GM12878 (cell line): ENCODE measurements at regions not wholly inside any gene's neighbourhood (a gene's known extent, or its start where the extent isn't known, plus 50 kb on each side); places are given as distances from the start of the nearest gene placed in this dataset.

Experiments
- ATAC-seq: fragments of 200-7000 bp; cut with Tn5 transposase; 3 replicates; pipeline ENCODE4 v1.9.1; 2020; ENCODE audit warnings: mild to moderate bottlenecking, moderate library complexity
- BruUV-seq: library from RNA; stranded (reverse); fragments of 400-500 nt; replicated peaks from 2 replicates; lab custom pipeline; 2021; lab: Mats Ljungman, UMichigan
- CTCF ChIA-PET: fragments of 300-600 bp; sonication (Branson Sonifier 250); formaldehyde crosslinking; extraction: SDS; loops from one replicate; lab custom pipeline; 2021; ENCODE audit warnings: inconsistent platforms; lab: Yijun Ruan, JAX
- POLR2A ChIA-PET: fragments of 350-600 bp; formaldehyde crosslinking; extraction: SDS; loops from one replicate; lab custom pipeline; 2021; ENCODE audit warnings: inconsistent platforms; lab: Charles Lee
- RAD21 ChIA-PET: fragments of 300-600 bp; sonication (Branson Sonifier 250); formaldehyde crosslinking; loops from one replicate; lab custom pipeline; 2023; ENCODE audit warnings: antibody characterized with exemption; ENCODE audit not compliant: unreplicated experiment; lab: Charles Lee
- SMC1A ChIA-PET: fragments of 300-600 bp; sonication (Branson Sonifier 250); formaldehyde crosslinking; loops from one replicate; lab custom pipeline; 2023; ENCODE audit not compliant: unreplicated experiment, uncharacterized antibody; lab: Charles Lee
- DNase-seq: peaks from one replicate; pipeline ENCODE4 v3.0.0-alpha.2; 2011; ENCODE audit warnings: low read depth, low spot score
- FAIRE-seq: peaks from 3 replicates; lab custom pipeline; 2011; peaks lifted over from hg19 to GRCh38; lab: Jason Lieb, UNC
- H2AFZ ChIP-seq: 2 replicates; pipeline ENCODE4 v1.6.0; 2011; ENCODE audit warnings: low read depth, low read length, control low read depth; ENCODE audit not compliant: control insufficient read depth
- H3K27ac ChIP-seq: 2 replicates; pipeline ENCODE4 v1.5.1; 2011; ENCODE audit warnings: control low read depth; ENCODE audit not compliant: control insufficient read depth, insufficient read depth
- H3K27me3 ChIP-seq, 2 experiments: replicated peaks in 1 of 2; 2 replicates each; pipeline versions ENCODE4 v1.6.0 to v1.6.1; 2011; ENCODE audit warnings: low read length in 1 of 2; ENCODE audit not compliant: control insufficient read depth in 2 of 2, insufficient read depth in 2 of 2
- H3K36me3 ChIP-seq, 2 experiments: 2 replicates each; pipeline ENCODE4 v1.5.1; 2011; ENCODE audit warnings: low read length in 1 of 2; ENCODE audit not compliant: control insufficient read depth in 2 of 2, insufficient read depth in 2 of 2
- H3K4me1 ChIP-seq: 2 replicates; pipeline ENCODE4 v1.6.1; 2011; ENCODE audit warnings: mild to moderate bottlenecking, low read length, moderate library complexity, mixed read lengths; ENCODE audit not compliant: control insufficient read depth, insufficient read depth
- H3K4me2 ChIP-seq: 2 replicates; pipeline ENCODE4 v1.6.0; 2011; ENCODE audit warnings: control low read depth; ENCODE audit not compliant: control insufficient read depth, insufficient read depth
- H3K4me3 ChIP-seq: fragments of 200-600 bp; sonication (generic); 2 replicates; pipeline ENCODE4 v1.5.1; 2016
- H3K79me2 ChIP-seq: 2 replicates; pipeline ENCODE4 v1.6.0; 2011; ENCODE audit warnings: low read length; ENCODE audit not compliant: control insufficient read depth, insufficient read depth
- H3K9ac ChIP-seq: 2 replicates; pipeline ENCODE4 v1.8.0; 2011; ENCODE audit warnings: low read length, control low read depth, mixed read lengths; ENCODE audit not compliant: control insufficient read depth, insufficient read depth
- H3K9me3 ChIP-seq: replicated peaks from 3 replicates; pipeline ENCODE4 v1.5.1; 2011; ENCODE audit warnings: mild to moderate bottlenecking, low read length; ENCODE audit not compliant: control insufficient read depth, insufficient read depth
- H4K20me1 ChIP-seq: 2 replicates; pipeline ENCODE4 v1.6.0; 2011; ENCODE audit not compliant: control insufficient read depth, insufficient read depth
- BMI1 ChIP-seq: fragments of 450-650 bp; IDR thresholded peaks from 2 replicates; pipeline ENCODE4 v1.6.1; 2016; ENCODE audit warnings: mild to moderate bottlenecking, moderate library complexity, borderline replicate concordance
- CBFB ChIP-seq: IDR thresholded peaks from 2 replicates; pipeline ENCODE4 v1.6.1; 2016; ENCODE audit warnings: antibody characterized with exemption, low read depth
- EGR1 ChIP-seq, 2 experiments: IDR thresholded peaks; 1 replicate in 1 of 2; 2 replicates in 1 of 2; pipeline ENCODE4 v1.6.1; 2011 to 2012; ENCODE audit warnings: low read depth in 2 of 2, low read length in 2 of 2, borderline replicate concordance in 1 of 2, mild to moderate bottlenecking in 1 of 2, moderate library complexity in 1 of 2
- ESRRA ChIP-seq: IDR thresholded peaks from 2 replicates; pipeline ENCODE4 v1.6.1; 2012; ENCODE audit warnings: mild to moderate bottlenecking, low read length, improper control_type of control experiment
- IRF4 ChIP-seq: IDR thresholded peaks from 2 replicates; pipeline ENCODE4 v1.6.1; 2011; ENCODE audit warnings: low read depth, low read length
- KAT2A ChIP-seq: conservative IDR thresholded peaks from 2 replicates; pipeline ENCODE4 v1.6.1; 2011; ENCODE audit warnings: low read depth, low read length; ENCODE audit not compliant: control insufficient read depth
- KLF5 ChIP-seq: fragments of 450-650 bp; IDR thresholded peaks from 2 replicates; pipeline ENCODE4 v1.6.1; 2014; ENCODE audit warnings: mild to moderate bottlenecking; ENCODE audit not compliant: partially characterized antibody
- PML ChIP-seq: IDR thresholded peaks from 2 replicates; pipeline ENCODE4 v1.6.1; 2012; ENCODE audit warnings: low read length, inconsistent platforms
- RFX5 ChIP-seq: IDR thresholded peaks from 2 replicates; pipeline ENCODE4 v1.6.1; 2011; ENCODE audit warnings: low read depth, low read length, improper control_type of control experiment
- SMARCA5 ChIP-seq: fragments of 450-650 bp; IDR thresholded peaks from 2 replicates; pipeline ENCODE4 v1.6.1; 2017; ENCODE audit warnings: mild to moderate bottlenecking
- SREBF1 ChIP-seq: IDR thresholded peaks from 2 replicates; pipeline ENCODE4 v1.6.1; 2012; ENCODE audit warnings: mild to moderate bottlenecking, low read length
- ZNF207 ChIP-seq: fragments of 450-650 bp; IDR thresholded peaks from 2 replicates; pipeline ENCODE4 v1.6.1; 2014; ENCODE audit warnings: antibody characterized with exemption, mild to moderate bottlenecking, borderline replicate concordance
- ZNF24 ChIP-seq: fragments of 450-650 bp; IDR thresholded peaks from 2 replicates; pipeline ENCODE4 v1.6.1; 2017; ENCODE audit warnings: antibody characterized with exemption, mild to moderate bottlenecking
- WGBS: methylation state at CpG from one replicate; pipeline ENCODE4 v1.1.6; 2016; ENCODE audit warnings: low lambda C conversion rate; ENCODE audit not compliant: insufficient replicate concordance, insufficient coverage; ENCODE audit errors: missing lambda C conversion rate; 5-methylcytosine and 5-hydroxymethylcytosine counted together
- in situ Hi-C: fragments of 300-500 bp; cut with MboI; formaldehyde crosslinking; loops from 9 replicates; pipeline ENCODE4 v1.14.3; 2018; ENCODE audit warnings: mixed read lengths
- intact Hi-C: fragments of 100-400 bp; cut with micrococcal nuclease; formaldehyde crosslinking; loops from one replicate; pipeline ENCODE4 v1.14.2; 2022; ENCODE audit not compliant: unreplicated experiment
- TF ChIP-seq, protein P1 (sequence below): fragments of 450-650 bp; formaldehyde crosslinking; IDR thresholded peaks from 2 replicates; pipeline ENCODE4 v1.5.0; 2022; ENCODE audit warnings: mild to moderate bottlenecking, missing genetic modification characterization
- TF ChIP-seq, protein P2 (sequence below): fragments of 450-650 bp; IDR thresholded peaks from 2 replicates; pipeline ENCODE4 v1.6.1; 2017; ENCODE audit warnings: borderline replicate concordance

DNA sequence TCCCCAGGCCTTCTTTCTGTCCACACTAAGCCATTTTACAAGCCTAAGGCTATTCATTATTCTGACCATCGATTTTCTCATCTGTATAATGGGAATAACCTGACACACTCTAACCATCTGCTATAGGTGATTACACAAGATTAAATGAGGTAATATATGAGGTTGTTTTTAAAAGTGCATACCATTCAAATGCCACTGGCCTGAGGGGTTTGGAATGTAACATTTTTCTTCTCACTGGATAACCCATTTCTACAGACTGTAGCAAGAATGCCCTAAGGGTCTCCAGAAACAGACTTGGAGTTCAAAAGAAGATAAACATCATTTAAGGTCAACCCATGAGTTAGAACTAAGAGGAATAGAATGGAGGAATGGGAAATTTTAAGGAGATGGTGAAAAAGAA lies 111.7 kb upstream of the SETBP1 start (continued):
- TF ChIP-seq, protein P1, sequence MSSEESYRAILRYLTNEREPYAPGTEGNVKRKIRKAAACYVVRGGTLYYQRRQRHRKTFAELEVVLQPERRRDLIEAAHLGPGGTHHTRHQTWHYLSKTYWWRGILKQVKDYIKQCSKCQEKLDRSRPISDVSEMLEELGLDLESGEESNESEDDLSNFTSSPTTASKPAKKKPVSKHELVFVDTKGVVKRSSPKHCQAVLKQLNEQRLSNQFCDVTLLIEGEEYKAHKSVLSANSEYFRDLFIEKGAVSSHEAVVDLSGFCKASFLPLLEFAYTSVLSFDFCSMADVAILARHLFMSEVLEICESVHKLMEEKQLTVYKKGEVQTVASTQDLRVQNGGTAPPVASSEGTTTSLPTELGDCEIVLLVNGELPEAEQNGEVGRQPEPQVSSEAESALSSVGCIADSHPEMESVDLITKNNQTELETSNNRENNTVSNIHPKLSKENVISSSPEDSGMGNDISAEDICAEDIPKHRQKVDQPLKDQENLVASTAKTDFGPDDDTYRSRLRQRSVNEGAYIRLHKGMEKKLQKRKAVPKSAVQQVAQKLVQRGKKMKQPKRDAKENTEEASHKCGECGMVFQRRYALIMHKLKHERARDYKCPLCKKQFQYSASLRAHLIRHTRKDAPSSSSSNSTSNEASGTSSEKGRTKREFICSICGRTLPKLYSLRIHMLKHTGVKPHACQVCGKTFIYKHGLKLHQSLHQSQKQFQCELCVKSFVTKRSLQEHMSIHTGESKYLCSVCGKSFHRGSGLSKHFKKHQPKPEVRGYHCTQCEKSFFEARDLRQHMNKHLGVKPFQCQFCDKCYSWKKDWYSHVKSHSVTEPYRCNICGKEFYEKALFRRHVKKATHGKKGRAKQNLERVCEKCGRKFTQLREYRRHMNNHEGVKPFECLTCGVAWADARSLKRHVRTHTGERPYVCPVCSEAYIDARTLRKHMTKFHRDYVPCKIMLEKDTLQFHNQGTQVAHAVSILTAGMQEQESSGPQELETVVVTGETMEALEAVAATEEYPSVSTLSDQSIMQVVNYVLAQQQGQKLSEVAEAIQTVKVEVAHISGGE (CRISPR knock-in tag), result no peak

DNA sequence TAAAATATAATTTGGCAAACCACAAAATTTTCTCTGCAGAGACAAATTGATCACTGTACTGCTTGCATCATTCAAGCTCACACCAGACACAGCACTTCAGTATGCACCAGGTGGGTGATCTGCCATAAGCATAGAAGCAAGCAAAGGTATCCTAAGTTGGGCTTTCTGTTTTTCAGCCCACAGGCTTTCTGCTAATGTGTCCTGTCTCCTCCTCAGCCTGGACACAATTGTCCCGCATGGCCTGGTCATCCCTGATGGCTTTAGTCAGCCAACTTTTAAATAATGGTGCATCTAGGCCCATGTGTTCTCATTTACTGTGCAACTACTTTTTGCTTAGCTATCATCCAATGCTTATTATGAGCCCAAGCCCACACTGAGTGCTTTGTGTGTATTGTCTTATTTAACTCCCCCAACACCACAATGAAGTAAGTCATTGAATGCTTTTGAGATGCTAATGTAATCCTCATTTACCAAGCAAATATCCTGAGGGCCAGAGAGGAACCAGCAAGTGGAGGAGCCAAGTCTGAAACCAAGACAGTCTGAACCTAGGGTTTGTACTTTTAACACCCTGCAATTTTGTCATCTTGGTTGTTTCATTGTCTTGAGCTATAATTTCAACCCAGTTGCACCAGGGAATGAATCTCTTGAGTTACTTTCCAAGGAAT lies 111.2 kb upstream of the SETBP1 start:
- H3K4me3 ChIP-seq, result no peak overlapping the region
- H3K4me1 ChIP-seq, result no peaks in the 10 kb centered on the region
- WGBS, result 41% methylated on average over 1 of the region's 1 CpG
- RAD21 ChIA-PET, result no interaction called here
- H3K9me3 ChIP-seq, result no peaks in the 10 kb centered on the region
- no peak overlapping the region for H3K27ac ChIP-seq
- H3K79me2 ChIP-seq, result no peaks in the 10 kb centered on the region
- intact Hi-C loops (loop anchor here (10.0 kb wide), 1 partner anchor 815 kb away; no protein-coding TSS in a partner anchor), in situ Hi-C loops (no loop called here)
- no peaks in the 10 kb centered on the region; a peak in 2 of 4 replicates for H3K27me3 ChIP-seq
- POLR2A ChIA-PET, result interaction anchor here (1.4 kb wide), 1 partner anchor 22 kb away, joined by 3 read pairs; no protein-coding TSS in a partner anchor
- no peak overlapping the region for H2AFZ ChIP-seq
- H3K4me2 ChIP-seq, result no peak overlapping the region
- CTCF ChIA-PET, result interaction anchor here (0.7 to 1.6 kb wide), 3 partner anchors 9 to 27 kb away, joined by 3 to 5 read pairs (median 3); no protein-coding TSS in a partner anchor
- no TSS peak for BruUV-seq
- no peak for ATAC-seq
- DNase-seq, result no peak
- H3K9ac ChIP-seq, result no peak overlapping the region
- H3K36me3 ChIP-seq, result no peaks in the 10 kb centered on the region
- no peak for FAIRE-seq
- no peaks in the 10 kb centered on the region for H4K20me1 ChIP-seq
- SMC1A ChIA-PET, result no interaction called here
- no peak for TF ChIP-seq CBFB
- no peak for TF ChIP-seq SREBF1
- TF ChIP-seq, protein P2, sequence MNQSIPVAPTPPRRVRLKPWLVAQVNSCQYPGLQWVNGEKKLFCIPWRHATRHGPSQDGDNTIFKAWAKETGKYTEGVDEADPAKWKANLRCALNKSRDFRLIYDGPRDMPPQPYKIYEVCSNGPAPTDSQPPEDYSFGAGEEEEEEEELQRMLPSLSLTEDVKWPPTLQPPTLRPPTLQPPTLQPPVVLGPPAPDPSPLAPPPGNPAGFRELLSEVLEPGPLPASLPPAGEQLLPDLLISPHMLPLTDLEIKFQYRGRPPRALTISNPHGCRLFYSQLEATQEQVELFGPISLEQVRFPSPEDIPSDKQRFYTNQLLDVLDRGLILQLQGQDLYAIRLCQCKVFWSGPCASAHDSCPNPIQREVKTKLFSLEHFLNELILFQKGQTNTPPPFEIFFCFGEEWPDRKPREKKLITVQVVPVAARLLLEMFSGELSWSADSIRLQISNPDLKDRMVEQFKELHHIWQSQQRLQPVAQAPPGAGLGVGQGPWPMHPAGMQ, result no peak
- TF ChIP-seq EGR1 (IDR thresholded peaks at IDR 0.05; ENCODE audit: borderline replicate concordance in 1 of 2, low read depth in 2 of 2, low read length in 2 of 2), result no peak
- TF ChIP-seq SMARCA5, result no peak
- TF ChIP-seq KLF5, result no peak
- no peak for TF ChIP-seq PML
- TF ChIP-seq BMI1, result no peak
- TF ChIP-seq ZNF24, result no peak
- TF ChIP-seq RFX5, result no peak
- TF ChIP-seq ESRRA, result no peak
- no peak for TF ChIP-seq IRF4
- no peak for TF ChIP-seq KAT2A
- TF ChIP-seq ZNF207, result no peak
